HL-60 (cell line): ENCODE measurements at regions not wholly inside any gene's neighbourhood (a gene's known extent, or its start where the extent isn't known, plus 50 kb on each side); places are given as distances from the start of the nearest gene placed in this dataset.

ENCODE experiments used
- DNase-seq, 2 experiments: peaks; one replicate each; pipeline ENCODE4 v3.0.0-alpha.2; 2010 to 2020; ENCODE audit warnings: low read depth in 1 of 2, low spot score in 1 of 2
- H3K27ac ChIP-seq: fragments of 250-450 bp; sonication (Bioruptor Pico); replicated peaks from 2 replicates; pipeline ENCODE4 v1.5.1; 2020; ENCODE audit warnings: mild to moderate bottlenecking, moderate library complexity
- H3K27me3 ChIP-seq: fragments of 250-450 bp; sonication (Bioruptor Pico); 2 replicates; pipeline ENCODE4 v1.5.1; 2021; ENCODE audit warnings: mild to moderate bottlenecking, moderate library complexity; ENCODE audit not compliant: insufficient read depth, poor library complexity, severe bottlenecking
- H3K4me3 ChIP-seq: replicated peaks from 2 replicates; pipeline ENCODE4 v1.5.1; 2011; ENCODE audit warnings: mild to moderate bottlenecking, control low read depth, low read length; ENCODE audit not compliant: insufficient read depth
- CTCF ChIP-seq: IDR thresholded peaks from one replicate; pipeline ENCODE4 v1.5.1; 2011; ENCODE audit warnings: low read length, control low read depth, inconsistent platforms; ENCODE audit not compliant: insufficient read depth
- GABPA ChIP-seq: IDR thresholded peaks from 2 replicates; pipeline ENCODE4 v1.6.1; 2012; ENCODE audit warnings: low read depth
- POLR2AphosphoS5 ChIP-seq: IDR thresholded peaks from 2 replicates; pipeline ENCODE4 v1.6.1; 2012; ENCODE audit warnings: low read depth
- REST ChIP-seq: IDR thresholded peaks from 2 replicates; pipeline ENCODE4 v1.6.1; 2012; ENCODE audit warnings: low read depth; ENCODE audit not compliant: insufficient replicate concordance
- SPI1 ChIP-seq: IDR thresholded peaks from 2 replicates; pipeline ENCODE4 v1.6.1; 2012; ENCODE audit warnings: low read depth, mild to moderate bottlenecking, borderline replicate concordance

GRCh38 chr21:41090981-41091380, 77.0 kb upstream of the BACE2 start:
- no peak for DNase-seq
- no peak overlapping the region for H3K4me3 ChIP-seq
- H3K27me3 ChIP-seq, result peaks cover 2% of the 10 kb centered on the region
- no peak overlapping the region for H3K27ac ChIP-seq
- TF ChIP-seq SPI1, result no peak
- no peak for TF ChIP-seq GABPA
- TF ChIP-seq POLR2AphosphoS5, result no peak
- TF ChIP-seq REST, result no peak
- TF ChIP-seq CTCF, result no peak

- no peak for DNase-seq
- no peak overlapping the region for H3K27ac ChIP-seq
- H3K4me3 ChIP-seq, result no peak overlapping the region
- peaks cover 2% of the 10 kb centered on the region for H3K27me3 ChIP-seq
- TF ChIP-seq GABPA, result no peak
Observed at GRCh38 chr21:41091616-41092015, 76.3 kb upstream of the BACE2 start.

- H3K27me3 ChIP-seq, result peaks cover 2% of the 10 kb centered on the region
- H3K27ac ChIP-seq, result no peak overlapping the region
- H3K4me3 ChIP-seq, result no peak overlapping the region
- TF ChIP-seq REST (no peak), POLR2AphosphoS5 (no peak), SPI1 (no peak), CTCF (no peak), GABPA (no peak)
- DNase-seq, result no peak
Observed at GRCh38 chr21:41092312-41092711, 75.6 kb upstream of the BACE2 start.

- Histone ChIP-seq H3K27ac (no peak overlapping the region), H3K27me3 (no peaks in the 10 kb centered on the region), H3K4me3 (no peak overlapping the region)
- DNase-seq, result no peak
- no peak for TF ChIP-seq SPI1
- TF ChIP-seq CTCF, result no peak
- TF ChIP-seq GABPA, result no peak
- no peak for TF ChIP-seq REST
- TF ChIP-seq POLR2AphosphoS5, result no peak
Observed at GRCh38 chr21:41095983-41096382, 72.0 kb upstream of the BACE2 start.
